ENCODE measurements at regions not wholly inside any gene's neighbourhood (a gene's known extent, or its start where the extent isn't known, plus 50 kb on each side); places are given as distances from the start of the nearest gene placed in this dataset.
"Not testable (repeated sequence)": the region's sequence is repeated elsewhere in the genome, so short reads cannot be mapped to it uniquely, and the experiment has no call there.

GRCh38 chr6:43935921-43936439 is 166.0 kb downstream of the VEGFA start:
- ATAC-seq (no peak), DNase-seq (ENCODE audit: low spot score in 2 of 2) (no peak)
- no peaks in the 10 kb centered on the region for H3K9me3 Mint-ChIP-seq
- H3K27ac Mint-ChIP-seq, result peak overlapping the region in 1 of 2 donors; percentile 36
- no peaks in the 10 kb centered on the region for H3K36me3 Mint-ChIP-seq

DNA sequence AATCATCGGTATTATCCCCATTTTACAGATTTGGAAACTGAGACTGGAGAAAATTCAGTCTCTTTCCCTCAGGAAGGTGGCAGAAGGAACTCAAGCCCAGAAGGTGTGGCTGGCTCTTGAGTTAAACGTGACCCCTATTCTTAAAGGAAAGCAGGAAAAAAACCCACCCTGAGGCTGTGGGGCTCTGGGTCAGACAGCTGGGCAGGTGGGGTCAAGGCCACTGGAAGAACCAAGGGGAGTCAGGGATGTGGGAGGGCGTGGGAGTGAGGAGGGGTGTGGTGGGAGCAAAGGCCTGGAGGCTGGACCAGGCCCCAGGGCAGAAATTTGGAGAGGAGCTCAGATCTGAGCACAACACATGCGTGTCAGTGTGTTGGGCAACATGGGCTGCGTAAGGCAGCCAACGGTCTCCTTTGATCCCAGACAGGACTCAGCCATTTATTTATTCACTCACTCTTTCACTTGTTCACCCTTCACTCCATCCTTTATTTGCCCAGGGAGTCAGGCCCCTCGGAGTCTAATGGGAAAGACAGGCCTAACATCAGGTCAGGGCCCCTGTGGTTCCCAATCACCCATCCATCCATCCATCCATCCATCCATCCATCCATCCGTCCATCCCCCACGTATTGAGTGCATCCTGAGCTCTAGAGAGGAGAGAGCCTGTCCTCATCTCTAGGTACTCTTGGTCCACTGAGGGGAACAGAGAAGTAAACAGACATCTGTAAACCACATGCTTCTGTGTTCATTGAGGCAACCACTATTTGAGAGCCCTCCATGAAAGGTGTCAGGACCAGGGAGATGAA is 165.0 kb downstream of the VEGFA start:
- H3K27ac Mint-ChIP-seq, result peak overlapping the region in 1 of 2 donors; percentile 10
- DNase-seq (ENCODE audit: low spot score in 2 of 2), result no peak
- no peaks in the 10 kb centered on the region for H3K9me3 Mint-ChIP-seq
- no peak for ATAC-seq
- no peaks in the 10 kb centered on the region for H3K36me3 Mint-ChIP-seq

- no peaks in the 10 kb centered on the region for H3K9me3 Mint-ChIP-seq
- DNase-seq (ENCODE audit: low spot score in 2 of 2), result no peak
- no peaks in the 10 kb centered on the region for H3K36me3 Mint-ChIP-seq
These were observed 164.3 kb downstream of the VEGFA start for GRCh38 chr6:43934183-43934802.

GRCh38 chr6:43933148-43933885 is 163.3 kb downstream of the VEGFA start:
- DNase-seq (ENCODE audit: low spot score in 2 of 2) (no peak), ATAC-seq (no peak)
- Mint-ChIP-seq H3K36me3 (no peaks in the 10 kb centered on the region), H3K27ac (no peak overlapping the region), H3K9me3 (no peaks in the 10 kb centered on the region)

More at GRCh38 chr6:43934183-43934802, 164.3 kb downstream of the VEGFA start:
- no peak for ATAC-seq
- H3K27ac Mint-ChIP-seq, result peak overlapping the region in 1 of 2 donors; percentile 10

- no peaks in the 10 kb centered on the region for H3K36me3 Mint-ChIP-seq
- no peak overlapping the region for H3K27ac Mint-ChIP-seq
- H3K9me3 Mint-ChIP-seq, result no peaks in the 10 kb centered on the region
- DNase-seq (ENCODE audit: low spot score in 2 of 2) (no peak), ATAC-seq (no peak)
These were observed 162.5 kb downstream of the VEGFA start for GRCh38 chr6:43932259-43933147.

DNA sequence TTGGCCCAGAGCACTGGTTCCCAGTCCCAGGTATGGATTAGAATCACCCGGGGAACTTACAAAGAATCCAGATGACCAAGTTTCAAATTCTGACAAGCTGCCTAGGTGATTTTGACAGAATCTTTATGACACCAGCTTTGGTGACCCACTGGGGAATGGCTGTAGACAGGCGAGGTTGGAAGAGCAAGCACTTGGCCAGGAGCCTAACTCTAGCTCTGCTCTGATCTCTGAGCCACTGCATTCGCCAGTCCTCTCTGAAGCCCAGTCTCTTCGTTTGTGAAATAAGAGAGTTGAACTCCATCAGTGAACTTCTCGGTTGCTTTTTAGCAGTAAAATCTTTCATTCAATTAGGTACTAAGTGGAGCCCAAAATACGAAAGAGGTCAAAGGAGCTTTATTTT is 161.2 kb downstream of the VEGFA start:
- ATAC-seq (no peak), DNase-seq (ENCODE audit: low spot score in 2 of 2) (no peak)
- H3K9me3 Mint-ChIP-seq, result no peaks in the 10 kb centered on the region
- H3K36me3 Mint-ChIP-seq, result no peaks in the 10 kb centered on the region
- no peak overlapping the region for H3K27ac Mint-ChIP-seq

GRCh38 chr6:43930440-43931154 is 160.6 kb downstream of the VEGFA start:
- H3K9me3 Mint-ChIP-seq, result no peaks in the 10 kb centered on the region
- peak overlapping the region in 1 of 2 donors; percentile 2 for H3K27ac Mint-ChIP-seq
- DNase-seq (ENCODE audit: low spot score in 2 of 2) (no peak), ATAC-seq (no peak)
- H3K36me3 Mint-ChIP-seq, result no peaks in the 10 kb centered on the region

DNA sequence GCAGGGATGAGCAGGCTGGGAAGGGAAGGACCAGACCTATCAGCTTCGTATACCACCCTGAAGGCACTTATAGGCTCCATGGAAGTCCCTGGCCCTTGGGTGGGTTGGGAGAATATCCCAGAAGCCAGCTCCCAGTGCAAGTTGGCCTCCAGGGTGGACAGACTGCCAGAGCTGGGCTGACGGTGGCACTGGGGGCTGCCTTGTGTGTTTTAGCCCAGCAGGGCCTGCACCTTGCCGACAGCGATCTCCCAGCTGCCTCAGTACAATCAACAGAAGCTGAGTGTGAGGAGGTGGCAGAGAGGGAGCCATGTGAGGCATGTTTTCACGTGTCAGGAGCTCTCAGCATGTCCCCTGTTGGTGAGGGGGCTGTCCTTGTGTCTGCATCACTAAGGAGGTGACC is 159.5 kb downstream of the VEGFA start:
- DNase-seq (ENCODE audit: low spot score in 2 of 2) (no peak), ATAC-seq (no peak)
- no peaks in the 10 kb centered on the region for H3K36me3 Mint-ChIP-seq
- no peak overlapping the region for H3K27ac Mint-ChIP-seq
- no peaks in the 10 kb centered on the region for H3K9me3 Mint-ChIP-seq

GRCh38 chr6:43927532-43928210 is 157.7 kb downstream of the VEGFA start:
- H3K9me3 Mint-ChIP-seq, result no peaks in the 10 kb centered on the region
- no peak for ATAC-seq
- DNase-seq (ENCODE audit: low spot score in 2 of 2), result no peak
- no peak overlapping the region for H3K27ac Mint-ChIP-seq
- no peaks in the 10 kb centered on the region for H3K36me3 Mint-ChIP-seq

GRCh38 chr6:43926634-43927531 is 156.9 kb downstream of the VEGFA start:
- H3K27ac Mint-ChIP-seq, result peak overlapping the region in 1 of 2 donors; percentile 75
- no peak for DNase-seq (ENCODE audit: low spot score in 2 of 2)
- H3K9me3 Mint-ChIP-seq, result no peaks in the 10 kb centered on the region
- ATAC-seq, result no peak
- H3K36me3 Mint-ChIP-seq, result no peaks in the 10 kb centered on the region

DNA sequence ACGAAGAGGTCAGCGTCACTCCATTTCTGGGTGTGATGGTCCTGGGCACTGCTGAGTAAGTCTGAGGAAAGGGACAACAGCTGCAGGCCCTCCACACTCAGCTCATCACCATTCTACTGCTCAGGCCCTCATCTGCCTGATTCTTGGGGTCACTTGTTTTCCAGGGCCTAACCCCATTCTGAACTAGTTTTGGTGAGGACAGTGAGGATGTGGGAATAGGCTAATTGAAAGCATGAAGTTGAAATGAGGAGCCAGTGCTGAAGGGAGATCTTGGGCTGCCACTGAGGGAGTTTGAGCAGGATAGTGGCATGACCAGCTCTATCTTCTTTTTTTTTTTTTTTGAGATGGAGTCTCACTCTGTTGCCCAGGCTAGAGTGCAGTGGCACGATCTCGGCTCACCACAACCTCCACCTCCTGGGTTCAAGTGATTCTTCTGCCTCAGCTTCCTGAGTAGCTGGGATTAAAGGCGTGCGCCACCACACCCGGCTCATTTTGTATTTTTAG is 155.7 kb downstream of the VEGFA start:
- H3K36me3 Mint-ChIP-seq; ATAC-seq; DNase-seq (ENCODE audit: low spot score in 2 of 2); H3K27ac Mint-ChIP-seq; H3K9me3 Mint-ChIP-seq: not testable (repeated sequence)

DNA sequence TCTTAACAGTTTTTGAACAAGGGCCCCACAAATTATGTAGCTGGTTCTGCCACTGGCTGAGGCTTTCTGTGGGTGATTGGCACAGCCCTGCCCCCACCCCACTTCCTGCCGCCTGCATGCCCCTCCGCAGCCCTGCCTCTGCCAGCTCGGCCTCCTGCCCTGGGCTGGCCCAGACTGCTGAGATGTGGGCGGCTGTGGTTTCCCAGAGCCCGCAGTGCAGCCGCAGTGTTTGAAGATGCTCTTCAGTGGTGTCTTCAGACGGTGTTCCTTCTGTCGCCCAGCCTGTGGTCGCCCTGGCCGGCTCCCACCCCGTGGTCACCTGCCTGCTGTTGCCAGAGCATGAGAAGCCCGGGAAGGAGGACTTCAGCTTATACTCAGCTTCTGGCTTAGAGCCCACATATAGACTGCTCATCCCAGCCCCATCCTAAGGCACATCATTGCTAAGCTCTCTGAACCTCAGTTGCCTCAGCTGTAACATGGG is 154.3 kb downstream of the VEGFA start:
- Mint-ChIP-seq H3K27ac (no peak overlapping the region), H3K9me3 (no peaks in the 10 kb centered on the region), H3K36me3 (no peaks in the 10 kb centered on the region)
- ATAC-seq (peak; percentile 78 to 93), DNase-seq (ENCODE audit: low spot score in 2 of 2) (peak; percentile 41 to 82)

DNA sequence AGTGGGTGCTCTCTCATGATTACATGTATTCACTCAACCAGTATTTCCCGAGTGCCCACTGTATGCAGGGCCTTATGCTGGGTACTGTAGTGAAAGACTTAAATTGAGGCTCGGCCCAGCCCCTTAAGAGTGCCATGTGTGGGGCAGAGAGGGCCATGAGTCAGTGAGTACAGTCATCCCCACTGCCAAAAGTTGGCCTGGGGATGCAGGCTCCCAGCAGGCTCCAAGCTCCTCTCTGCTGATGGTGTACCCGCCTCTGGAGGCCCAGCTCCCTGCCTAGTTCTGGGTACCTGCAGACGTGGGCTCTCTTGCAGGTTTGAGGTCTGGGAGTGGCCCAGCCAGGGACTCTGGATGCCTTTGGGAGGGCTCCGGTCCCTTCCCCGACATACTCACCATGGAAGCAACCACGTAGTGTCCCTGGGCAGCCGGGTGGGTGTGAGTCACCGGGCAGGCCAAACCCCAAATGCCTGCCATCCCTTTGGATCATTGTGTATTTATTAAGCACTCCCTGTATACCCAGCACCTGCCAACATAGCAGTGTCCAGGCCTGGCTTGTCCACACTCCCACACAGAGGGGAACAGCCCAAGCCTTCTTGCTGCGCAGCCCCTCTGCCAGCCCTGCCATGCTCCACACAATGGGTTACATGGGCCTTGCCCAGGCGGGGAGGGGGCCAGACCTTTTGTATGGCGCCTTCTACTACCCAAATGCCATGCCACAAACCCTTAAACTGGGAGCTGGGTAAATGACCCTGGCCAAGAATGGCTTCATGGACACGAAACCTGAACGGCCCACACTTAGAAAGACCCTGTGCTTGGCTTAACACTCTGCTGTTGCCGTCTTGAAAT is 153.6 kb downstream of the VEGFA start:
- Mint-ChIP-seq H3K36me3 (no peaks in the 10 kb centered on the region), H3K9me3 (no peaks in the 10 kb centered on the region), H3K27ac (no peak overlapping the region)
- DNase-seq (ENCODE audit: low spot score in 2 of 2) (no peak), ATAC-seq (peak; percentile 13 to 20)
